GM19455 (cell line): ENCODE measurements at regions not wholly inside any gene's neighbourhood (a gene's known extent, or its start where the extent isn't known, plus 50 kb on each side); places are given as distances from the start of the nearest gene placed in this dataset.
"Not testable (repeated sequence)": the region's sequence is repeated elsewhere in the genome, so short reads cannot be mapped to it uniquely, and the experiment has no call there.

Experiments used
- ATAC-seq: cut with Tn5 transposase; IDR thresholded peaks from one replicate; pipeline ENCODE4 v1.9.1; 2021; ENCODE audit not compliant: unreplicated experiment

GRCh38 chr12:131494741-131495524, 216.0 kb upstream of the SFSWAP start:
- no peak for ATAC-seq

- no peak for ATAC-seq
These were observed 212.9 kb upstream of the SFSWAP start for GRCh38 chr12:131497966-131498365.

GRCh38 chr12:131499160-131499863, 211.6 kb upstream of the SFSWAP start:
- ATAC-seq, result no peak

GRCh38 chr12:131499864-131500190, 211.1 kb upstream of the SFSWAP start:
- no peak for ATAC-seq

GRCh38 chr12:131500564-131500963, 210.3 kb upstream of the SFSWAP start:
- ATAC-seq, result no peak

- ATAC-seq, result no peak
These were observed 205.3 kb upstream of the SFSWAP start for GRCh38 chr12:131505561-131505960.

GRCh38 chr12:131506426-131506825, 204.5 kb upstream of the SFSWAP start:
- ATAC-seq, result no peak

GRCh38 chr12:131507094-131507493, 203.8 kb upstream of the SFSWAP start:
- ATAC-seq, result no peak

GRCh38 chr12:131507881-131508280, 203.0 kb upstream of the SFSWAP start:
- ATAC-seq, result no peak

GRCh38 chr12:131509701-131510100, 201.2 kb upstream of the SFSWAP start:
- ATAC-seq, result no peak

GRCh38 chr12:131510431-131510830, 200.5 kb upstream of the SFSWAP start:
- ATAC-seq, result no peak

- ATAC-seq, result peak; percentile 97
These were observed 199.5 kb upstream of the SFSWAP start for GRCh38 chr12:131511391-131511802.

- ATAC-seq, result no peak
These were observed 198.9 kb upstream of the SFSWAP start for GRCh38 chr12:131511803-131512561.

- no peak for ATAC-seq
These were observed 197.3 kb upstream of the SFSWAP start for GRCh38 chr12:131513606-131514005.

- not testable (repeated sequence) for ATAC-seq
These were observed 190.3 kb upstream of the SFSWAP start for GRCh38 chr12:131520553-131520952.

GRCh38 chr12:131521326-131521725, 189.6 kb upstream of the SFSWAP start:
- no peak for ATAC-seq

GRCh38 chr12:131525795-131526508, 184.9 kb upstream of the SFSWAP start:
- ATAC-seq, result no peak

- no peak for ATAC-seq
These were observed 183.8 kb upstream of the SFSWAP start for GRCh38 chr12:131527092-131527491.

GRCh38 chr12:131527736-131528135, 183.2 kb upstream of the SFSWAP start:
- ATAC-seq, result no peak

GRCh38 chr12:131528144-131528543, 182.7 kb upstream of the SFSWAP start:
- no peak for ATAC-seq

- ATAC-seq, result no peak
These were observed 182.2 kb upstream of the SFSWAP start for GRCh38 chr12:131528667-131529066.
